Esophagus (tissue), 2 donors: ENCODE measurements at regions not wholly inside any gene's neighbourhood (a gene's known extent, or its start where the extent isn't known, plus 50 kb on each side); places are given as distances from the start of the nearest gene placed in this dataset.

ENCODE experiments used
- H3K27ac ChIP-seq, 2 donors: one replicate each; pipeline ENCODE4 v1.5.1; 2013; ENCODE audit warnings: low read depth in 2 of 2, mild to moderate bottlenecking in 2 of 2, inconsistent platforms in 1 of 2, low read length in 1 of 2, moderate library complexity in 1 of 2
- H3K27me3 ChIP-seq, 2 donors: one replicate each; pipeline ENCODE4 v1.6.1; 2013; ENCODE audit warnings: low read length in 2 of 2, control low read depth in 1 of 2, mild to moderate bottlenecking in 1 of 2; ENCODE audit not compliant: insufficient read depth in 2 of 2, control insufficient read depth in 1 of 2
- H3K36me3 ChIP-seq, 2 donors: one replicate each; pipeline ENCODE4 v1.6.1; 2013; ENCODE audit warnings: low read length in 1 of 2; ENCODE audit not compliant: control insufficient read depth in 2 of 2, insufficient read depth in 2 of 2
- H3K4me1 ChIP-seq, 2 donors: one replicate each; pipeline ENCODE4 v1.6.1; 2013; ENCODE audit warnings: low read length in 1 of 2; ENCODE audit not compliant: control insufficient read depth in 2 of 2, insufficient read depth in 2 of 2
- H3K4me3 ChIP-seq, 2 donors: one replicate each; pipeline ENCODE4 v1.5.1; 2013; ENCODE audit warnings: low read length in 2 of 2, mild to moderate bottlenecking in 2 of 2, low read depth in 1 of 2, moderate library complexity in 1 of 2
- H3K9me3 ChIP-seq, 2 donors: one replicate each; pipeline ENCODE4 v1.6.1; 2013; ENCODE audit warnings: mild to moderate bottlenecking in 2 of 2, low read depth in 1 of 2, low read length in 1 of 2, moderate library complexity in 1 of 2; ENCODE audit not compliant: control insufficient read depth in 2 of 2, insufficient read depth in 1 of 2
- WGBS, 2 donors: extraction: QIAGEN DNeasy Blood & Tissue Kit; methylation state at CpG; one replicate each; pipeline ENCODE4 v1.1.7; 2013; 5-methylcytosine and 5-hydroxymethylcytosine counted together
- donor health status: healthy with polysubstance abuse.
- donor health status: Bipolar disorder and iron deficiency.

GRCh38 chr4:151896880-151897279 lies 136.1 kb upstream of the GATB start:
- no peaks in the 10 kb centered on the region for H3K36me3 ChIP-seq
- no peaks in the 10 kb centered on the region for H3K9me3 ChIP-seq
- H3K4me3 ChIP-seq: no peak overlapping the region
- no peak overlapping the region for H3K27ac ChIP-seq
- H3K4me1 ChIP-seq: no peaks in the 10 kb centered on the region
- H3K27me3 ChIP-seq: no peaks in the 10 kb centered on the region
- WGBS, 2 donors: 85 to 96% methylated on average over 2 of the region's 2 CpGs

- no peak overlapping the region for H3K27ac ChIP-seq
- no peaks in the 10 kb centered on the region for H3K27me3 ChIP-seq
- no peaks in the 10 kb centered on the region for H3K4me1 ChIP-seq
- H3K9me3 ChIP-seq: no peaks in the 10 kb centered on the region
- WGBS, 2 donors: 92 to 95% methylated on average over 3 of the region's 3 CpGs
- no peak overlapping the region for H3K4me3 ChIP-seq
- H3K36me3 ChIP-seq: no peaks in the 10 kb centered on the region
These were observed 134.9 kb upstream of the GATB start for GRCh38 chr4:151895671-151896070.

GRCh38 chr4:151894246-151894645 lies 133.4 kb upstream of the GATB start:
- 88 to 92% methylated on average over 3 of the region's 3 CpGs for WGBS, 2 donors
- Histone ChIP-seq H3K27me3 (no peaks in the 10 kb centered on the region), H3K27ac (no peak overlapping the region), H3K4me3 (no peak overlapping the region), H3K9me3 (no peaks in the 10 kb centered on the region), H3K4me1 (no peaks in the 10 kb centered on the region), H3K36me3 (no peaks in the 10 kb centered on the region)

GRCh38 chr4:151888367-151888866 lies 127.6 kb upstream of the GATB start:
- H3K9me3 ChIP-seq: no peaks in the 10 kb centered on the region
- H3K4me1 ChIP-seq: no peaks in the 10 kb centered on the region
- no peak overlapping the region for H3K27ac ChIP-seq
- H3K36me3 ChIP-seq: no peaks in the 10 kb centered on the region
- WGBS, 2 donors: 85 to 91% methylated on average over 6 of the region's 6 CpGs
- no peak overlapping the region for H3K4me3 ChIP-seq
- no peaks in the 10 kb centered on the region for H3K27me3 ChIP-seq

- no peak overlapping the region for H3K27ac ChIP-seq
- no peak overlapping the region for H3K4me3 ChIP-seq
- WGBS, 2 donors: 88 to 92% methylated on average over 3 of the region's 3 CpGs
- H3K9me3 ChIP-seq: no peaks in the 10 kb centered on the region
- no peaks in the 10 kb centered on the region for H3K36me3 ChIP-seq
- H3K27me3 ChIP-seq: no peaks in the 10 kb centered on the region
- no peaks in the 10 kb centered on the region for H3K4me1 ChIP-seq
These were observed 127.0 kb upstream of the GATB start for GRCh38 chr4:151887816-151888180.

- H3K27ac ChIP-seq: no peak overlapping the region
- H3K36me3 ChIP-seq: no peaks in the 10 kb centered on the region
- no peak overlapping the region for H3K4me3 ChIP-seq
- 73 to 74% methylated on average over 9 of the region's 9 CpGs for WGBS, 2 donors
- no peaks in the 10 kb centered on the region for H3K4me1 ChIP-seq
- H3K27me3 ChIP-seq: no peaks in the 10 kb centered on the region
- no peaks in the 10 kb centered on the region for H3K9me3 ChIP-seq
These were observed 126.4 kb upstream of the GATB start for GRCh38 chr4:151887031-151887815.

- Histone ChIP-seq H3K4me3 (no peak overlapping the region), H3K27ac (no peak overlapping the region), H3K4me1 (no peaks in the 10 kb centered on the region), H3K9me3 (no peaks in the 10 kb centered on the region), H3K36me3 (no peaks in the 10 kb centered on the region), H3K27me3 (no peaks in the 10 kb centered on the region)
- WGBS, 2 donors: 94 to 95% methylated on average over 5 of the region's 5 CpGs
These were observed 124.3 kb upstream of the GATB start for GRCh38 chr4:151885123-151885522.

GRCh38 chr4:151883747-151884146 lies 122.9 kb upstream of the GATB start:
- Histone ChIP-seq H3K4me3 (no peak overlapping the region), H3K9me3 (no peaks in the 10 kb centered on the region), H3K27ac (no peak overlapping the region), H3K36me3 (no peaks in the 10 kb centered on the region), H3K27me3 (no peaks in the 10 kb centered on the region), H3K4me1 (no peaks in the 10 kb centered on the region)
- 90 to 94% methylated on average over 4 of the region's 4 CpGs for WGBS, 2 donors

GRCh38 chr4:151882072-151882803 lies 121.4 kb upstream of the GATB start:
- H3K36me3 ChIP-seq: no peaks in the 10 kb centered on the region
- H3K4me1 ChIP-seq: no peaks in the 10 kb centered on the region
- WGBS, 2 donors: 83% methylated on average over 9 of the region's 9 CpGs
- no peaks in the 10 kb centered on the region for H3K9me3 ChIP-seq
- H3K27me3 ChIP-seq: no peaks in the 10 kb centered on the region
- no peak overlapping the region for H3K27ac ChIP-seq
- H3K4me3 ChIP-seq: no peak overlapping the region
